GM21717 (cell line): ENCODE measurements at regions not wholly inside any gene's neighbourhood (a gene's known extent, or its start where the extent isn't known, plus 50 kb on each side); places are given as distances from the start of the nearest gene placed in this dataset.

ENCODE experiments used
- ATAC-seq: cut with Tn5 transposase; IDR thresholded peaks from one replicate; pipeline ENCODE4 v1.9.1; 2021; ENCODE audit warnings: mild to moderate bottlenecking, moderate library complexity; ENCODE audit not compliant: unreplicated experiment

GRCh38 chr5:96247097-96247701 lies 185.8 kb downstream of the PCSK1 start:
- no peak for ATAC-seq

DNA sequence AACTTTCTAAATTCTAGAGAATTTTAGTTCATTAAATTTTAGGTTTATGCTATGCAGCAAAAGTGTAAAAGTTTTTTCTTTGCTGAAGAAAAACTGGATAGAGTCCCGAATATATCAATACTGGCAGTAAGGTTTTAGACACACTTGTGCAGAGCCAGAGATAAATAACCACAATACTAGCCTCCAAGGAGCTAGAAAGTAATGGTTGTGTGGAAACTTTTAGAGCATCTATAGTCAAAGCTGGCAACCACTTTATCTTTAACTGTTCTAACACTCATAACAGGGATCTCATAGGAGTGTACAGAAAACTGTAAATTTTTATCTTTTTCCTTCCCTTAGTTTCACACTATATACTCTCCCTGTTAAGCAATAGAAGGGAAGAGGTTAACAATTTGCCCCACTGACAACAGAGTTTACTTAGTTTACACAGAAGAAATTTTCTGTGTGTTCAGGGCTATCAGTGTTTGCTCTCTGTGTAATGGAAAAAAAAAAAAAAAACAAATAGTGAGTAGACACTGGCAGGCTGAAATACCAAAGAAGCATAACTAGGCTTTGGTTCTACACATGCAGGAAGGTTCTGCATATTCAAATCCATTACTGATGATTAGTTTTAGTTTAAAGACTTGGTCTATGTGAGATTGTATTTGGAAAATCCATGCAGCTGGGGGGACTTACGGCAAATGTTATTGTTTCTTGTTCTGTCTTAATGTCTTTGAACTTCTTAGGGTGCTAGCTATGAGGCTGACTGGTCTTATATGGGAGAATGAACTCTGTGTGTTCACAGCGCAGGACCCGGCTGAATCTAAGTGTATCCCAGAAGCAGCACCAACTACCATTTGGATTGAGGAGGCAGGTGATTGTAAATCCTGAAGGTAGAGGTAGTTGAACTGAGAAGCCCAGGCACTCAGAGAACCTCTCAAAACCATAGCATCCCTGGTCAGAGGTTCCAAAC lies 187.6 kb downstream of the PCSK1 start:
- ATAC-seq, result no peak

GRCh38 chr5:96244696-96245095 lies 188.4 kb downstream of the PCSK1 start:
- no peak for ATAC-seq

GRCh38 chr5:96243862-96244261 lies 189.2 kb downstream of the PCSK1 start:
- ATAC-seq, result no peak

- no peak for ATAC-seq
Measured at GRCh38 chr5:96243203-96243602, 189.8 kb downstream of the PCSK1 start.

DNA sequence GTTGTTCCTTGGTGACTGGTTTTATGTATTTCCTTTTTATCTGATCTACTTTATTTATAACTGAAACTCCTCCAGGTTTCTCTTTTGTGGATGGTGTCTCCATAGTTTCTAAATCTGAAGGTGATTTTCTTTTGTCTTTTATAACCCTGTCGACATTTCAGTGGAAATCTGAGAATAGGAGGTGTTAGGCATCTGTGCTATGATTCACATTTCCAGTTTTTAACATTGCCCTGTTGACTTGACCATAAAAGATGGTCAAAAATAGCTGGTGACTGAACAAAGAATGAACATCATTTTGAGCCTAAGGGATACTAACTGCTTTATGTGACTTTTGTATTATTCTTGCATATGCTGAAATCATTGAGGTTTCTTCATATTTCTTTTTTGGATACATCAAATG lies 190.5 kb downstream of the PCSK1 start:
- no peak for ATAC-seq

DNA sequence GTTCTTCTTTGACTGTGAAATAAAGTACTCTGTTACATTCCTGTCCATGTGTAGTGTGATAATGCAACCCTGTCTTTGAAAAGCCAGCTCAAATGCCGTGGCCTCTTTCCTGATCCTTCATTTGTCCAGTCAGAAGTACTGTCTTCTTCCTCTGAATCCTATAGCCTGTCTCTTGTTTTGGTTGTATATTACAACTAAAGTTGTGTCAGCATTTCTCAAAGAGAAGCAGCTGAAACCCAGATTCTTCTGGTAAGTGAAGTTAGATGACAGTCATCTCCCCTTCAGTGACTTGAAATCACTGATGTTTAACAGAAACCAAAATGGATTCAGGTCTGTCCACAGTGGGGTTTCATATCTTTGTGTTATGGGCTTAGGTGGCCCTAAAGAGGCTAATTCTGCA lies 196.2 kb downstream of the PCSK1 start:
- ATAC-seq, result no peak

GRCh38 chr5:96236051-96236450 lies 197.0 kb downstream of the PCSK1 start:
- no peak for ATAC-seq

DNA sequence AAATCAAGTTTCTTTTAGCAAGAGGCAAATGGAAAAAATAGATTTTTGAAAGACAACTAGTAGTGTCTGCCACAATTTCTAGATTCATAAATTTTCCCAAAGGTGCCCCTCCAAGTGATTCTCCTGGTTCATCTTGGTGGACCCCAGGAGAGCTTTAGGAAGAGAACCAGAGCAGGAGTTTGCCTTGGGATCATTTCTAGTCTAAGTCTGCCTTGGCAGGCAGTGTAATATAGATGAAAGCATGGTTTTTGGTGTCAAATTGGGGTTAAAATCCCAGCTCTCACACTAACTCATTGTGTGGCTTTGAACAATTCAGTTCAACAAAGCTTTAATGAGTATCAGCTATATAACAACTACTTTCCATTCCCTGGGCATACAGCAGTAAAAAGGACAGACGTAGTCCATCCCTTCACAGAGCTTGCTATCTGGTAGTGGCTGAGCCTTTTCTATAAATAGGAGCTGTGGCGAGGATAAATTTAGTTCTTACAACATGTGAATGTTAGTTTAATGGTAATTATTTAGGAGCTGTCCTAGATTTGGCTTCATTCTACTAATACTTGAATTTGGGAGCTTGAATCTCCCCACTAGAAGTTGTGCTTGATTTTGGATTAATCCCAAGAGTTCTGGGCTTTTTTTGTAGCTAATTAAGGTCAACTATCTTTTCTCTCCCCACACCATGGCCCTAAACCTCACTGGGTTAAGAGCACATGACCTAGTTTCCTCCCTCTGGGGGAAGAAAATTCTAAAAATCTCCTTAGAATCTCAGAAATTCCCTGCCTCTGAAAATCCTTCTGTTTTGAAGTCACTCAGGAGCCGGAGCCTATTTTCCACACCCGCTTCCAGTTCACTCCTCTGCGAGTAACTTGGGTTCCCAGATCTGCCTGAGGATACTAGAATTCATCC lies 197.8 kb downstream of the PCSK1 start:
- no peak for ATAC-seq

DNA sequence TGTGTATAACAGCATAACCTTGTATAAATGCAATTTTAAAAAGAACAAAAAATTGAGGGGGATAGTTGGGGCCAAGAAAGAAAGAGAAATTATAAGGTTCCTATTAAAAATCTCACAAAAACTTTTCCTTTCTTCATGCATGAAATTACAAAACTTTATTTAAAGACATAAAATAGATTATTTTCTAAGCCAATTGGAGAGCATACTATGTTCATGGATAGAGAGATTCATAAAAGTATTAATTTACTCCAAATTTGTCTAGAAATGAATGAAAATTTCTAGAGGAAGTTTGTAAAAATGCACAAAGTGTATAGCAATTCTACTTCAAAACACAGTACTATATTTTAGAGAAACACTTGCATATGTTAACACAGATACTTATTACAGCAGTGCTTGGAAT lies 200.4 kb downstream of the PCSK1 start:
- no peak for ATAC-seq

- ATAC-seq, result no peak
Measured at GRCh38 chr5:96229188-96229587, 203.9 kb downstream of the PCSK1 start.

DNA sequence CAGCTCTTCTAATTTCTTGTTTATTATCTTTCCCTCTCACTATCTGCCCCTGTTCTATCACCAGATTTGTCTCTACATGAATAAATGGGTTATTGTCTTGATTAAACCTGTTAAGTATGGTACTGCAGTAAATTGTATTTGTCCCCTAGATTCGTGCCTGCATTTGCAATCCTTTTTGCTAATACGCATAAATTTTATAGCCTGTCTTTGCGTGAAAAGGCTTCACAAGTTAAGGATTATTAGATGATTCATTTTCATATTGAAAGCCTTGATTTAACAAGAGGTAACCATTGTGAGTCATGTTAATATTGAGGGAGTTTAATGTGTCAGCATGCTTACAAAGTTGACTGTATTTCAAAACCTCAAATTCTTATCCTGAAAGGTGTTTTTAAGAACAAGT lies 204.6 kb downstream of the PCSK1 start:
- ATAC-seq, result no peak

GRCh38 chr5:96227957-96228356 lies 205.1 kb downstream of the PCSK1 start:
- ATAC-seq, result no peak

- ATAC-seq, result no peak
Measured at GRCh38 chr5:96226941-96227552, 206.0 kb downstream of the PCSK1 start.

DNA sequence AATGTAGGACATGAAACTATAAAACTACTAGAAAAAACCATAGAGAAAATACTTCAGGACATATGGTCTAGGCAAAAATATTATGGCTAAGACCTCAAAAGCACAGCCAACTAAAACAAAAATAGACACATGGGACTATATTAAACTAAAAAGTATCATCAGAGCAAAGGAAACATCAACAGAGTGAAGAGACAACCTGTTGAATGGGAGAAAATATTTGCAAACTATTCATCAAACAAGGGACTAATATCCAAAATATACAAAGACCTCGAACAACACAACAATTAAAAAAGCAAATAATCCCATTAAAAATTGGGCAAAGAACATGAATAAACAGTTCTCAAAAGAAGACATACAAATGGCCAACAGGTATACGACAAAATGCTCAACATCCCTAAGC lies 210.9 kb downstream of the PCSK1 start:
- no peak for ATAC-seq

- peak; percentile 81 for ATAC-seq
Measured at GRCh38 chr5:96220610-96221390, 212.2 kb downstream of the PCSK1 start.

GRCh38 chr5:96219580-96220281 lies 213.3 kb downstream of the PCSK1 start:
- ATAC-seq, result no peak

DNA sequence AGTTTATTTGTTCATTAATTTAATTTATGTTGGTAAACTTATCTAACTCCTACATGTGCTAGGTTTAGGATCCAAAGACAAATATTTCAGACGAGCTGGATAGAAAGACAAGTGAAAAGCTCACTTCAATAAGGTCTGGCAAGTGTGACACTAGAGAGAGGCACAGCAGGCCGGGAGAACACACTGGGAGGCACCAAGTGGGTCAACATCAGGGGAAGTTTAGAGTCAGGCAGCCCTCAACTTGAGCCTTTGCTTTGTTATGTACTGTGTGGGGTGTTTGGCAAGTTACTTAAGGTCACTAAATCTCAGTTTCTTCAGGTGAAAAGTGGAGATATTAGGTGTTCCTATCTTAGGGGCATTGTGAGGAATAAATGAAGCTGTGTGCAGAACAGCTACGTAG lies 214.4 kb downstream of the PCSK1 start:
- ATAC-seq, result no peak

DNA sequence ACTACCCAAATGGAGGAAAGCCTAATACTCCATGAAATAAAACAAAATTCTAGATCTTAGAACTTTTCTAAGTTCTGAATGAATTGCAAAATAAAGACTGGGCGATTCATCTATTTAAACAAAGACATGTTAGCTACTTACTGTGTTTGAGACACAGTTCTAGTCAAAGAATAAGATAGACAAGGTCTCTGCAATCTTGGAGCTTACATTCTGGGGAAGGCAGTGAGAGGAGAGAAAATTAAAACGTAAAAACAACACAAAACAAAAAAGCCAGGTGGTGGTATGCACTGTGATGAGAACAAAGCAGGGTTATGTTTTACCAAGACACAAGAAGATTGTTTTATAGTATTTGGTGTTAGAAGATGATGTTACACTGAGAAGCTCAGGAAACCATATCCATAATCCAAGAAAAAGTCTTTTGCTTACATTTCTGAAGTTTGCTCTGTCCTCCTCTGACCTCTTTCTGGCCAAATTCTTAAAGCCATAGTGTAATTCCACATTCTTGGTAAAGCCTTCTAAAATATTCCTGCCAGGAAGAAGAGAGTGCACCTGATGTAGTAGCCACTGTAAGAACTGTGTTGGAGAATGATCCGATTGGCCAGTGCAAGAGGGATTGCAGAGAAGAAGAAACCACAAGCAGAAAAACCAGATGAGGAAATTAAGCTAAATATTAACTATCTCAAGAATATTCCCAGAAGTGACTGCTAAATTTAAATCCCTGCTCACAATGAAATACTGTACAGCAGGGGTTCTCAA lies 218.4 kb downstream of the PCSK1 start:
- ATAC-seq, result no peak
